IPS DF 4.7 (cell line): ENCODE measurements at regions not wholly inside any gene's neighbourhood (a gene's known extent, or its start where the extent isn't known, plus 50 kb on each side); places are given as distances from the start of the nearest gene placed in this dataset.
"Not testable (repeated sequence)": the region's sequence is repeated elsewhere in the genome, so short reads cannot be mapped to it uniquely, and the experiment has no call there.

ENCODE experiments used
- DNase-seq: peaks from one replicate; pipeline ENCODE4 v3.0.0-alpha.2; 2013; ENCODE audit warnings: low spot score; ENCODE audit errors: extremely low read depth

DNA sequence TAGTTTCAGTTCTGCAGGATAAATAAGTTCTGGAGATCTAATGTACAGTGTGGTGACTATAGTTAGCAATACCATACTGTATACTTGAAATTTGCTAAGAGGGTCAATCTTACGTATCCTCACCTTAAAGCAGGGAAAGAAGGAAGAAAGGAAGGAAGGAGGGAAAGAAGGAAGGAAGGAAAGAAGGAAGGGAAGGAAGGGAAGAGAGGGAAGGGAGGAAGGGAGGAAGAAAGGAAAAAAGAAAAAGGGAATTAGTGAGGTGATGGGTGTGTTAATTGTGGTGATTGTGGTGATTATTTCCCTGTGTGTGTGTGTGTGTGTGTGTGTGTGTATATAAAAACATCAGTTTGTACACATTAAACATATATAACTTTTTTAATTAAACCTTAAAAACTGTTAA, 242.6 kb upstream of the MSX2 start:
- DNase-seq = no peak

DNA sequence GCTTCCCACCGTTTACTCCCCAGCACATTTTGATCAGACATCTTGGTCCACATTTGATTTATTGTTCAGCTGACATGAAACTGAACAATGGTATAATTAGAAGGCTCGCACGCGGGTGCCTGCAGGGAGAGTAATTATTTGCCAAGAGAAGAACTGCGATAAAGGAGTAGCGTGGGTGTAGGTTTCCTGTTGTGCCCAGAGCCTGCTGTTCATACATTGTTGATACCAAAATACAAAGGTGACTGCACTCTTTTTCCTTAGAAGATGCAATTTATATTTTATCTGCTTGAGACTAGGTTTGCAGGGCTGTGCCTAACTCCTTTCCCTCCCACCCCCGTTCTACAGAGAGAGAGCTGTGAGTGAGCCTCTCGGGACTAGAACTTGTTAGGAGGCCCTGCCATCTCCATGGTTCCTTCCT, 241.8 kb upstream of the MSX2 start:
- no peak for DNase-seq

DNA sequence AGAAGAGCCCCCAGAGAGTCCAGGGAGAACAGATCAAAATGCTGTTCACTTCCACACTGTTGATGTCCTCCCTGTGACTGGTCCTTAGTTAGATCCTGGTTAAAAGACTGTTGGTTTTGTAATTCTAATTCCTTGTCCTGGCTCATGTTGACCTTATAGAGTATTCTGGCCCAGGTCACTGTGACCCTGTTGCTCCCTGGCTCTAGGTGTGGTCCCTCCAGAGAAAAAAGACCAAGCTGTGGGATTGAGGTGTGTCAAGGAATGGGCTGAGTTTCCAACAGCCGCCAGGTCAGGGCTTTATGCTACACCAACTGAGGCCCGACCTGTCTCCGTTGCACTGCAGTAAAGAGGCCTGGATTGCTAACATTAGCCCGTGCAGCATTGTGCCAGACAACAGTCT, 241.0 kb upstream of the MSX2 start:
- DNase-seq = no peak

- DNase-seq = no peak
These were observed 235.2 kb upstream of the MSX2 start for GRCh38 chr5:174489215-174489614.

- DNase-seq = no peak
These were observed 234.3 kb upstream of the MSX2 start for GRCh38 chr5:174489920-174490597.

GRCh38 chr5:174490728-174491127, 233.7 kb upstream of the MSX2 start:
- DNase-seq = no peak

DNA sequence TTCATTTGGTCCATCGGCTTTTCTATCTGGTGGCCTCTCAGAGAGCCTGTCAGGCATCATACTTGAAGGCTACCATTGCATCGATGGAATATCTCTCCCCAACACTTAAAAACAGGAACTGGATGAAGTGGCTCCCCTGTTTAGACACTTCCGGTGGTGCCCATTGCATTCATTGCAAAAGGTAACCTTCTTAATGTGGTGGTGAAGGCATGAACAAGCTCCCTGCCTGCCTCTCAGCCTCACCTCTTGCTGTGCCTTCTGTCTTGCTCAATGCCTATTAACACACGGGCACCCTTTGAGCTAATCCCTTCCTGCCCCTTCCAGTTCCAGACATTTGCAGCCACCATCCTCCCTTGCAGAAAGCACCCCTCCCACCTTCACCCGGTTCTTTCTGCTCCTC, 233.1 kb upstream of the MSX2 start:
- DNase-seq = no peak

- no peak for DNase-seq
These were observed 232.5 kb upstream of the MSX2 start for GRCh38 chr5:174491761-174492350.

- DNase-seq = no peak
These were observed 230.9 kb upstream of the MSX2 start for GRCh38 chr5:174493530-174493929.

- not testable (repeated sequence) for DNase-seq
These were observed 226.4 kb upstream of the MSX2 start for GRCh38 chr5:174497939-174498338.

DNA sequence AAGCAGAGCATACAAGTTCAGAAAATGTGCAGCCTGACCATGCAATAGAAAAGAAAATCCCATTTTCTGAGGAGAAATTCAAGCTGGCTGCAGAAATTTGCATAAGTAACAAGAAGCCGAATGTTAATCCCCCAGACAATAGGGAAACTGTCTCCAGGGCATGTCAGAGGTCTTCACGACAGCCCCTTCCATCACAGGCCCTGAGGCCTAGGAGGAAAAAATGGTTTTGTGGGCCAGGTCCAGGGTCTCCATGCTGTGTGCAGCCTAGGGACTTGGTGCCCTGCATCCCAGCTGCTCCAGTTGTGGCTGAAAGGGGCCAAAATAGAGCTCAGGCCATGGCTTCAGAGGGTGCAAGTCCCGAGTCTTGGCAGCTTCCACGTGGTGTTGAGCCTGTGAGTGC, 225.8 kb upstream of the MSX2 start:
- DNase-seq = not testable (repeated sequence)

GRCh38 chr5:174500636-174501035, 223.7 kb upstream of the MSX2 start:
- no peak for DNase-seq

DNA sequence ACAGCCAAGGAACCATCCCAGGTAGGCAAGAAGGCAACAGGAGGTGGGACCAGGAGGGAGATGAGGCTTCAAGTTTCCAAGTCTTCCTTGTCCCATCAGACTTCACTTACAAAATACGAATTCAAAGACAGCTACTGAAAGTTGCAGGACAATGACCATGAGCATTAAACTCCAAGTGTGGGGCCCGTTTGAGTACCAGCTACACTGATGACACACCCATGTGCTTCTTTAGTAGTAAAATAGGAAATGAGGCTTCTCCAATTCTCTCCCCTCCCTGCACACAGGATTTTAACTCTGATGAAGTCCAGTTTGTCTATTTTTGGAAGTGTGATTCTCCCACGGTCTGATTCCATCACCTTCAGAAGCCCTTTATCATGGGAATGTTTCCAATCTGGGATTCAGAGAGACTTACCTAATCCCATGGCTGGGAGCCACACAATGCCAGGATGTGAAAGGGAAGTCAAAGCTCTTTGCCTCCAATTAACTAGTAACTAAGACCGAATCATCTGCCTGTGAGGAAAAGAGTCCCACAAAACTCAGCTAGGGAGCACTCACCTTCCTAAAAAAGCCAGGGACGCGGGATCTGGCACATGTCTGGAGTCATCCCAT, 222.8 kb upstream of the MSX2 start:
- no peak for DNase-seq

- no peak for DNase-seq
These were observed 221.3 kb upstream of the MSX2 start for GRCh38 chr5:174503086-174503460.

- no peak for DNase-seq
These were observed 220.7 kb upstream of the MSX2 start for GRCh38 chr5:174503461-174504265.

DNA sequence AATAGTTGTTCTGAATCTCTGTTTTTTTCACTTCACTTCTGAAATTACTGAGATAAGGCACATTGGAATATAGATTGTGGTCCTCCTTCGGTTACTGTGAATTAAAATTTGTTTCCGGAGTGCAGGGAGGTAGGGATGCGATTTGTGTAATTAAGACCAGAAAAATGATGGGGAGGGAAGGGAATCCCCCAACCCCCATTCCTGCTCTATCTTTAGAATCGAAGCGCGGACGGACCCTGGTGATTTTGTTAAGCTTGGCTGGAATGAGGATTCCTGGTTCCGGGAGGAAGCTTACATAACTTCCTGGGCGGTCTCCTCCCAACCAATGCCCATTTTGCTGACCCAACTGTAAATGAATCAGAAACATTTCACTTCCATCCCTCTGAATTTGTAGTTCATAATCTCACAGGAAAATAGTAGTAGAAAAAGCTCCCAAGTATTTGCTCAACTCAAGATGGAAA, 220.1 kb upstream of the MSX2 start:
- no peak for DNase-seq

DNA sequence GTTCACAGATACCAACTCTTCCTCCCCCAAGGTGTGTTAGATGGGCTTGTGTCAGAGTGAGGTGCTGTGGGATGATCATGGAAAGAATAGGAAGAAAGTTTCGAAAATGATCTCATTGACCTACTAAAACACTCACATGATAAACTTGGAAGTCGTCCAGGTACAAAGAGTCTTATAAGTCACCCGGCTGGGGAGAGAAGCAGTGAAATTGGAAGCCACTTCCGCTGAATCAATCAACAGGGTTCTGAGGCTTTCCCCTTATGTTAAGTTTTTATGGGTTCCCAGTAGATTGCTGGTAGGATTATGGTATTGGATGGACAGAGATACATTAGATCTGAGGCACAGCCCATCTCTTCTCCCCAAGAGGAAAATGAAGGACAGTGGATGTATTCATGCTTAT, 218.8 kb upstream of the MSX2 start:
- DNase-seq = no peak

DNA sequence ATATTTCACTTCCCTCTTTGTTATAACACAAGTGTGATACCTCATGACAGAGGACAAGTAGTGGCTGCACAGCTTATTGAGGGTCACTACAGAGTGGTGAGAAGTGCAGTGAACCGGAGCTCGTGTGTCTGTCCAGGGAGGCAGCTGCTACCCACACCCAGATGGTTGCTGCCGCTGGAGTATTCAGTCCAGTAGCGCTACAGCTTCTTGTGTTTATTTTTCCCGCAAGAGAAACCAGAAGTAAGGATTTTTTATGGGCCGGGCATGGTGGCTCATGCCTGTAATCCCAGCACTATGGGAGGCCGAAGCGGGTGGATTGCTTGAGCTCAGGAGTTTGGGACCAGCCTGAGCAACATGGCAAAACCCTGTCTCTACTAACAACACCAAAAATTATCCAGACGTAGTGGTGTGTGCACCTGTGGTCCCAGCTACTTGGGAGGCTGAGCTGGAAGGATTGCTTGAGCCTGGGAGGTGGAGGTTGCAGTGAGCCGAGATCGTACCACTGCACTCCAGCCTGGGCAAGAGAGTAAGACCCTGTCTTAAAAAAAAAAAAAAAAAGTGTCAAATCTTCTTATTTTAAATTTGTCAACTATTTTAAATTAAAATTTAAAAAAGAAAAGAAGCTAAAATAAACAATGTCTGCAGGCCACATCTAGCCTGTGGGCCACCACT, 213.5 kb upstream of the MSX2 start:
- not testable (repeated sequence) for DNase-seq

DNA sequence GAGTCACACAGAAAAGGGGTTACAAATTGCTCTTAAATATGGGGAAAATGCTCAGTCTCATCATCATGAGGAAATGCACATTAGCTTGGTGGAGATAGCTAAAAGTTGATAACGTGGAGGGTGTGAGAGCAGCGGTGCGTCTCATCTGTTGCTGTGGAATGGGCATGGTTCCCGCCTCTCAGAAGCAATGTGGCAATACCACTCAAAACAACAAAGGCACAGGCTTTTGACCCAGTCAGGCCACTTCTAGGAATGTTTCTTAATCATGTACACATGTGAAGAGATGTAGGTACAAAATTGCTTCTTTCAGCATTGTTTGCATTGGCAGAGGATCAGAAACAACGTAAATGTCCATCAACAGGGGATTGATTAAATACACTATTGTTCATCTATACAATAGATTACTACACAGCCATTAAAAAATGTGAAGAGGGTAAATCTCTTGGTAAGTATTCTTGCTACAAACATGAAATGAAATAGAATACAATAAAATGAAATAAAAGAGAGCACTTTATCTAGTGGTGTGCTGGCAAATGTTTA, 212.6 kb upstream of the MSX2 start:
- no peak for DNase-seq

DNA sequence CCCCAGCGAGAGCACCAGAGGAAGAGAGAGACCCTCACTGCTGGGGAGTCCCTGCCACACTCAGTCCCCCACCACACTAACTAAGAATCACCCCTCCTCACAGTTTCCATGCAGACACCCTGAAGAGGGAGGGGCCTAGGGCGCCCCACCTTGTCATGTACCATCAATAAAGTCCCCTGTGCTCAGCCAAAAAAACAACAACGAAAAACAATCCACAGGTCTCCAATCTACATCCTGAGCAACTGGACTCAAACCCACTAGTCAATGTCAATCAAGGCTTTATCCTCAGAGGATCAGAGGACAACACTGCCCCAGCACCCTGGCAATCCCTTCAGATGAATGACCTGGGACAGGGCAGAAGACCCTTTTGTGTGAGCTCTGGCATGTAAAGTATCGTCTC, 210.1 kb upstream of the MSX2 start:
- no peak for DNase-seq

GRCh38 chr5:174514983-174515394, 209.4 kb upstream of the MSX2 start:
- DNase-seq = no peak
